ENCODE measurements at regions not wholly inside any gene's neighbourhood (a gene's known extent, or its start where the extent isn't known, plus 50 kb on each side); places are given as distances from the start of the nearest gene placed in this dataset.

DNA sequence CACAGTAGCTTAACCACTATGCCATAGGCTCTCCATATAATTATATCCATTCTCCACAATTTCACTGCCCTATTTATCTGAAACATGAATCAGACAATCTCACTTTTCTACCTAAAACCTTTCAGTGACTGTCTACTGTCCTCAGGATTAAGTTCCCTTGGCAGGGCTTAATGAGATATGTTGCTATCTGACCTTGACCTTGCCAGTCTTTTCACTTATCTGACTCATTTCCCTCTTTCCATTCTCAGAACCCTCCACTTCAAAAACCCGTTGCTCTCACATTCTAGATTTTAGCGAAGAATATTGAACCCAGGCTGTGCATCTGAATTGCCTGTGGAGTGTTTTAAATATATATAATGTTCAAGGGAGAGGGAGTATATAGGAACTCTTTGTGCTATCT, 452.1 kb upstream of the MPDZ start:
- TF ChIP-seq POLR2AphosphoS5 (IDR thresholded peaks at IDR 0.05) (no peak), CTCF (IDR thresholded peaks at IDR 0.05) (no peak)

Data from esophagus muscularis mucosa (tissue), 3 donors.